HepG2 (cell line): ENCODE measurements at regions not wholly inside any gene's neighbourhood (a gene's known extent, or its start where the extent isn't known, plus 50 kb on each side); places are given as distances from the start of the nearest gene placed in this dataset.

ENCODE experiments used
- HDAC6 ChIP-seq: fragments of 200-600 bp; sonication (generic); IDR thresholded peaks from 2 replicates; pipeline ENCODE4 v1.7.0; 2017; ENCODE audit warnings: mild to moderate bottlenecking, antibody characterized with exemption, low read length, low read depth
- ZNF160 ChIP-seq: sonication (generic); formaldehyde crosslinking; IDR thresholded peaks from 2 replicates; pipeline ENCODE4 v1.8.0; 2022; ENCODE audit warnings: mild to moderate bottlenecking, inconsistent platforms, missing genetic modification reagents
- ZNF280B ChIP-seq: sonication (generic); formaldehyde crosslinking; IDR thresholded peaks from 2 replicates; pipeline ENCODE4 v1.5.0; 2020; ENCODE audit warnings: missing genetic modification reagents, mild to moderate bottlenecking, borderline replicate concordance
- ZNF792 ChIP-seq: IDR thresholded peaks from 2 replicates; pipeline ENCODE4 v1.6.1; 2016

GRCh38 chr2:107078584-107078983, 192.6 kb upstream of the ST6GAL2 start:
- TF ChIP-seq HDAC6 (no peak), ZNF280B (CRISPR knock-in tag) (no peak), ZNF792 (no peak), ZNF160 (CRISPR knock-in tag) (no peak)
